SK-N-SH treated with all-trans-retinoic acid at 6 μM for 48 hours (cell line): ENCODE measurements at regions not wholly inside any gene's neighbourhood (a gene's known extent, or its start where the extent isn't known, plus 50 kb on each side); places are given as distances from the start of the nearest gene placed in this dataset.
"Not testable (repeated sequence)": the region's sequence is repeated elsewhere in the genome, so short reads cannot be mapped to it uniquely, and the experiment has no call there.

Source experiments
- ATAC-seq: fragments of 200-7000 bp; cut with Tn5 transposase; 3 replicates; pipeline ENCODE4 v1.9.1; 2020; ENCODE audit warnings: mild to moderate bottlenecking, moderate library complexity
- ARNTL ChIP-seq: fragments of 450-650 bp; formaldehyde crosslinking; IDR thresholded peaks from 2 replicates; pipeline ENCODE4 v1.5.0; 2020; ENCODE audit warnings: low read depth, mild to moderate bottlenecking, moderate library complexity, borderline replicate concordance
- BACH2 ChIP-seq: fragments of 250-450 bp; sonication (Bioruptor Pico); IDR thresholded peaks from 2 replicates; pipeline ENCODE4 v1.9.0; 2021; ENCODE audit warnings: mild to moderate bottlenecking, borderline replicate concordance
- CREB5 ChIP-seq: fragments of 250-450 bp; sonication (Bioruptor Pico); IDR thresholded peaks from 2 replicates; pipeline ENCODE4 v1.5.1; 2020; ENCODE audit warnings: low read depth, mild to moderate bottlenecking, moderate library complexity
- CSDC2 ChIP-seq: fragments of 250-450 bp; sonication (Bioruptor Pico); IDR thresholded peaks from 2 replicates; pipeline ENCODE4 v1.5.0; 2020; ENCODE audit warnings: mild to moderate bottlenecking, moderate library complexity
- CSRNP3 ChIP-seq: fragments of 250-450 bp; sonication (Bioruptor Pico); IDR thresholded peaks from 2 replicates; pipeline ENCODE4 v1.5.1; 2021; ENCODE audit warnings: mild to moderate bottlenecking, moderate library complexity
- ESRRG ChIP-seq: fragments of 250-450 bp; sonication (Bioruptor Pico); IDR thresholded peaks from 2 replicates; pipeline ENCODE4 v1.6.1; 2021; ENCODE audit warnings: mild to moderate bottlenecking
- GLIS3 ChIP-seq: fragments of 250-450 bp; sonication (Bioruptor Pico); IDR thresholded peaks from 2 replicates; pipeline ENCODE4 v1.5.0; 2020; ENCODE audit warnings: mild to moderate bottlenecking, moderate library complexity
- ISL1 ChIP-seq: fragments of 250-450 bp; sonication (Bioruptor Pico); IDR thresholded peaks from 2 replicates; pipeline ENCODE4 v2.1.2; 2022; ENCODE audit warnings: mild to moderate bottlenecking, moderate library complexity
- OSR1 ChIP-seq: fragments of 250-450 bp; sonication (Bioruptor Pico); IDR thresholded peaks from 2 replicates; pipeline ENCODE4 v1.8.0; 2022; ENCODE audit warnings: moderate library complexity, mild to moderate bottlenecking, inconsistent platforms
- PPARA ChIP-seq: fragments of 250-450 bp; sonication (Bioruptor Pico); IDR thresholded peaks from 2 replicates; pipeline ENCODE4 v1.5.0; 2020; ENCODE audit warnings: mild to moderate bottlenecking, borderline replicate concordance
- SNAI2 ChIP-seq: fragments of 250-450 bp; sonication (Bioruptor Pico); IDR thresholded peaks from 2 replicates; pipeline ENCODE4 v1.5.0; 2020; ENCODE audit warnings: mild to moderate bottlenecking, moderate library complexity
- TOX ChIP-seq: fragments of 250-450 bp; sonication (Bioruptor Pico); IDR thresholded peaks from 2 replicates; pipeline ENCODE4 v1.8.0; 2021; ENCODE audit warnings: mild to moderate bottlenecking, moderate library complexity, borderline replicate concordance
- ZC3H10 ChIP-seq: fragments of 250-450 bp; sonication (Bioruptor Pico); IDR thresholded peaks from 2 replicates; pipeline ENCODE4 v1.5.1; 2021; ENCODE audit warnings: mild to moderate bottlenecking, moderate library complexity
- ZFP3 ChIP-seq: fragments of 250-450 bp; sonication (Bioruptor Pico); IDR thresholded peaks from 2 replicates; pipeline ENCODE4 v1.5.0; 2020; ENCODE audit warnings: mild to moderate bottlenecking, moderate library complexity
- ZFP30 ChIP-seq: fragments of 450-650 bp; formaldehyde crosslinking; IDR thresholded peaks from 2 replicates; pipeline ENCODE4 v1.5.0; 2022; ENCODE audit warnings: mild to moderate bottlenecking, moderate library complexity
- ZNF565 ChIP-seq: fragments of 450-650 bp; formaldehyde crosslinking; conservative IDR thresholded peaks from 2 replicates; pipeline ENCODE4 v1.5.0; 2020; ENCODE audit warnings: low read depth, mild to moderate bottlenecking, moderate library complexity
- ZNF70 ChIP-seq: fragments of 450-650 bp; formaldehyde crosslinking; IDR thresholded peaks from 2 replicates; pipeline ENCODE4 v1.5.0; 2020; ENCODE audit warnings: mild to moderate bottlenecking, moderate library complexity
- ZNF8 ChIP-seq: fragments of 450-650 bp; formaldehyde crosslinking; IDR thresholded peaks from 2 replicates; pipeline ENCODE4 v1.5.0; 2020; ENCODE audit warnings: mild to moderate bottlenecking, moderate library complexity
- TF ChIP-seq, protein P1 (sequence below): fragments of 250-450 bp; sonication (Bioruptor Pico); IDR thresholded peaks from 2 replicates; pipeline ENCODE4 v1.5.0; 2020; ENCODE audit warnings: mild to moderate bottlenecking, moderate library complexity
- TF ChIP-seq, protein P2 (sequence below): fragments of 250-450 bp; sonication (Bioruptor Pico); IDR thresholded peaks from 2 replicates; pipeline ENCODE4 v1.8.0; 2021; ENCODE audit warnings: low read depth, mild to moderate bottlenecking, moderate library complexity, borderline replicate concordance
- TF ChIP-seq, protein P3 (sequence below): fragments of 250-450 bp; sonication (Bioruptor Pico); IDR thresholded peaks from 2 replicates; pipeline ENCODE4 v1.8.0; 2020; ENCODE audit warnings: mild to moderate bottlenecking, moderate library complexity, borderline replicate concordance

GRCh38 chr9:96148634-96149532 lies 153.1 kb downstream of the HSD17B3 start:
- TF ChIP-seq PPARA: no peak
- no peak for TF ChIP-seq BACH2 (CRISPR knock-in tag)
- TF ChIP-seq CREB5 (CRISPR knock-in tag): no peak
- no peak for TF ChIP-seq TOX (CRISPR knock-in tag)
- no peak for TF ChIP-seq ESRRG (CRISPR knock-in tag)
- no peak for TF ChIP-seq ZFP30 (CRISPR knock-in tag)
- no peak for TF ChIP-seq GLIS3
- no peak for ATAC-seq

- ATAC-seq: not testable (repeated sequence)
These were observed 154.9 kb downstream of the HSD17B3 start for GRCh38 chr9:96147029-96147428.

DNA sequence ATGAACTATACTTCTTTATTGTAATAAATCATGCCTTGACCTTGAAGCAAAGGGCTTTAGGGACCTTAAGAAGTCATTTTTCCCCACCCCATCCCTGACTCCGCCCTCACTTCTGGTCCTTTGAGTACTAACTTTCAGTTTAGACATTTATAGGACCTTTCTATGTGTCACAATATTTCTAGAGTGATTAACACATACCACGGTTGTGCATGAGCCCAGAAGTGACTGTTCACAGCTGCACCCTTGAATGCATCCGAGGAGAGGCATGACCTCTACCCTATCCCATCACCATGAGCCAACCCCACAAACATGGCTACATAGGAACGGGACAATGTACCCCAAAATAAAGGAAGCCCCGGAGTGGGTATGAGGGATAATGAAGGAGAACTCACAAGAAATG lies 160.3 kb downstream of the HSD17B3 start:
- no peak for TF ChIP-seq CSRNP3
- TF ChIP-seq, all 23 proteins: peak for 0
- no peak for ATAC-seq

- TF ChIP-seq CREB5 (CRISPR knock-in tag): no peak
- no peak for TF ChIP-seq ESRRG (CRISPR knock-in tag)
- no peak for TF ChIP-seq BACH2 (CRISPR knock-in tag)
- no peak for TF ChIP-seq ZFP3
- TF ChIP-seq ZC3H10 (CRISPR knock-in tag): no peak
- no peak for TF ChIP-seq ARNTL
- no peak for TF ChIP-seq ZNF70 (CRISPR knock-in tag)
- TF ChIP-seq SNAI2 (CRISPR knock-in tag): no peak
- TF ChIP-seq ZNF565 (CRISPR knock-in tag): no peak
- TF ChIP-seq, protein P1, sequence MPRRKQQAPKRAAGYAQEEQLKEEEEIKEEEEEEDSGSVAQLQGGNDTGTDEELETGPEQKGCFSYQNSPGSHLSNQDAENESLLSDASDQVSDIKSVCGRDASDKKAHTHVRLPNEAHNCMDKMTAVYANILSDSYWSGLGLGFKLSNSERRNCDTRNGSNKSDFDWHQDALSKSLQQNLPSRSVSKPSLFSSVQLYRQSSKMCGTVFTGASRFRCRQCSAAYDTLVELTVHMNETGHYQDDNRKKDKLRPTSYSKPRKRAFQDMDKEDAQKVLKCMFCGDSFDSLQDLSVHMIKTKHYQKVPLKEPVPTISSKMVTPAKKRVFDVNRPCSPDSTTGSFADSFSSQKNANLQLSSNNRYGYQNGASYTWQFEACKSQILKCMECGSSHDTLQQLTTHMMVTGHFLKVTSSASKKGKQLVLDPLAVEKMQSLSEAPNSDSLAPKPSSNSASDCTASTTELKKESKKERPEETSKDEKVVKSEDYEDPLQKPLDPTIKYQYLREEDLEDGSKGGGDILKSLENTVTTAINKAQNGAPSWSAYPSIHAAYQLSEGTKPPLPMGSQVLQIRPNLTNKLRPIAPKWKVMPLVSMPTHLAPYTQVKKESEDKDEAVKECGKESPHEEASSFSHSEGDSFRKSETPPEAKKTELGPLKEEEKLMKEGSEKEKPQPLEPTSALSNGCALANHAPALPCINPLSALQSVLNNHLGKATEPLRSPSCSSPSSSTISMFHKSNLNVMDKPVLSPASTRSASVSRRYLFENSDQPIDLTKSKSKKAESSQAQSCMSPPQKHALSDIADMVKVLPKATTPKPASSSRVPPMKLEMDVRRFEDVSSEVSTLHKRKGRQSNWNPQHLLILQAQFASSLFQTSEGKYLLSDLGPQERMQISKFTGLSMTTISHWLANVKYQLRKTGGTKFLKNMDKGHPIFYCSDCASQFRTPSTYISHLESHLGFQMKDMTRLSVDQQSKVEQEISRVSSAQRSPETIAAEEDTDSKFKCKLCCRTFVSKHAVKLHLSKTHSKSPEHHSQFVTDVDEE (CRISPR knock-in tag): no peak
- no peak for TF ChIP-seq TOX (CRISPR knock-in tag)
- TF ChIP-seq ZNF8 (CRISPR knock-in tag): no peak
- TF ChIP-seq, protein P2, sequence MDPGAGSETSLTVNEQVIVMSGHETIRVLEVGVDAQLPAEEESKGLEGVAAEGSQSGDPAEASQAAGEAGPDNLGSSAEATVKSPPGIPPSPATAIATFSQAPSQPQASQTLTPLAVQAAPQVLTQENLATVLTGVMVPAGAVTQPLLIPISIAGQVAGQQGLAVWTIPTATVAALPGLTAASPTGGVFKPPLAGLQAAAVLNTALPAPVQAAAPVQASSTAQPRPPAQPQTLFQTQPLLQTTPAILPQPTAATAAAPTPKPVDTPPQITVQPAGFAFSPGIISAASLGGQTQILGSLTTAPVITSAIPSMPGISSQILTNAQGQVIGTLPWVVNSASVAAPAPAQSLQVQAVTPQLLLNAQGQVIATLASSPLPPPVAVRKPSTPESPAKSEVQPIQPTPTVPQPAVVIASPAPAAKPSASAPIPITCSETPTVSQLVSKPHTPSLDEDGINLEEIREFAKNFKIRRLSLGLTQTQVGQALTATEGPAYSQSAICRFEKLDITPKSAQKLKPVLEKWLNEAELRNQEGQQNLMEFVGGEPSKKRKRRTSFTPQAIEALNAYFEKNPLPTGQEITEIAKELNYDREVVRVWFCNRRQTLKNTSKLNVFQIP (CRISPR knock-in tag): no peak
- no peak for TF ChIP-seq ZFP30 (CRISPR knock-in tag)
- TF ChIP-seq, protein P3, sequence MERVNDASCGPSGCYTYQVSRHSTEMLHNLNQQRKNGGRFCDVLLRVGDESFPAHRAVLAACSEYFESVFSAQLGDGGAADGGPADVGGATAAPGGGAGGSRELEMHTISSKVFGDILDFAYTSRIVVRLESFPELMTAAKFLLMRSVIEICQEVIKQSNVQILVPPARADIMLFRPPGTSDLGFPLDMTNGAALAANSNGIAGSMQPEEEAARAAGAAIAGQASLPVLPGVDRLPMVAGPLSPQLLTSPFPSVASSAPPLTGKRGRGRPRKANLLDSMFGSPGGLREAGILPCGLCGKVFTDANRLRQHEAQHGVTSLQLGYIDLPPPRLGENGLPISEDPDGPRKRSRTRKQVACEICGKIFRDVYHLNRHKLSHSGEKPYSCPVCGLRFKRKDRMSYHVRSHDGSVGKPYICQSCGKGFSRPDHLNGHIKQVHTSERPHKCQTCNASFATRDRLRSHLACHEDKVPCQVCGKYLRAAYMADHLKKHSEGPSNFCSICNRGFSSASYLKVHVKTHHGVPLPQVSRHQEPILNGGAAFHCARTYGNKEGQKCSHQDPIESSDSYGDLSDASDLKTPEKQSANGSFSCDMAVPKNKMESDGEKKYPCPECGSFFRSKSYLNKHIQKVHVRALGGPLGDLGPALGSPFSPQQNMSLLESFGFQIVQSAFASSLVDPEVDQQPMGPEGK (CRISPR knock-in tag): no peak
- no peak for TF ChIP-seq CSDC2
- TF ChIP-seq ISL1 (CRISPR knock-in tag): no peak
- no peak for TF ChIP-seq OSR1 (CRISPR knock-in tag)
- TF ChIP-seq PPARA: no peak
- ATAC-seq: no peak
These were observed 160.9 kb downstream of the HSD17B3 start for GRCh38 chr9:96141128-96141474.
